ENCODE measurements at regions not wholly inside any gene's neighbourhood (a gene's known extent, or its start where the extent isn't known, plus 50 kb on each side); places are given as distances from the start of the nearest gene placed in this dataset.
"Not testable (repeated sequence)": the region's sequence is repeated elsewhere in the genome, so short reads cannot be mapped to it uniquely, and the experiment has no call there.

- no peak for DNase-seq
These were observed 62.2 kb downstream of the SPANXN3 start for GRCh38 chrX:143455046-143455445.

GRCh38 chrX:143437439-143437838, 79.8 kb downstream of the SPANXN3 start:
- DNase-seq, result peak; percentile 17

GRCh38 chrX:143435916-143436315, 81.4 kb downstream of the SPANXN3 start:
- DNase-seq, result no peak

- DNase-seq, result no peak
These were observed 87.5 kb downstream of the SPANXN3 start for GRCh38 chrX:143429811-143430210.

GRCh38 chrX:143429131-143429530, 88.1 kb downstream of the SPANXN3 start:
- DNase-seq, result no peak

- DNase-seq, result no peak
These were observed 116.1 kb downstream of the SPANXN3 start for GRCh38 chrX:143401160-143401559.

GRCh38 chrX:143378851-143379250, 138.4 kb downstream of the SPANXN3 start:
- peak; percentile 36 for DNase-seq

- DNase-seq, result no peak
These were observed 153.9 kb downstream of the SPANXN3 start for GRCh38 chrX:143363419-143363818.

- DNase-seq, result no peak
These were observed 177.1 kb downstream of the SPANXN3 start for GRCh38 chrX:143340190-143340589.

GRCh38 chrX:143336261-143336660, 181.0 kb downstream of the SPANXN3 start:
- no peak for DNase-seq

GRCh38 chrX:143319526-143319925, 197.7 kb downstream of the SPANXN3 start:
- no peak for DNase-seq

GRCh38 chrX:143318857-143319256, 198.4 kb downstream of the SPANXN3 start:
- DNase-seq, result not testable (repeated sequence)

- DNase-seq, result no peak
These were observed 210.0 kb downstream of the SPANXN3 start for GRCh38 chrX:143306991-143307937.

GRCh38 chrX:143304518-143304917, 212.8 kb downstream of the SPANXN3 start:
- no peak for DNase-seq

- DNase-seq, result no peak
These were observed 213.2 kb downstream of the SPANXN3 start for GRCh38 chrX:143304025-143304424.

- DNase-seq, result no peak
These were observed 218.5 kb downstream of the SPANXN3 start for GRCh38 chrX:143298663-143299241.

GRCh38 chrX:143296521-143296920, 220.8 kb downstream of the SPANXN3 start:
- no peak for DNase-seq

- no peak for DNase-seq
These were observed 230.0 kb downstream of the SPANXN3 start for GRCh38 chrX:143287236-143287635.

GRCh38 chrX:143270317-143270716, 244.6 kb downstream of the SPANXN4 start:
- no peak for DNase-seq

- not testable (repeated sequence) for DNase-seq
These were observed 218.9 kb downstream of the SPANXN4 start for GRCh38 chrX:143244593-143244992.

GRCh38 chrX:143240658-143241057, 214.9 kb downstream of the SPANXN4 start:
- DNase-seq, result no peak

GRCh38 chrX:143231492-143231891, 205.8 kb downstream of the SPANXN4 start:
- DNase-seq, result no peak

- not testable (repeated sequence) for DNase-seq
These were observed 202.9 kb downstream of the SPANXN4 start for GRCh38 chrX:143228600-143228999.

GRCh38 chrX:143206966-143207365, 181.2 kb downstream of the SPANXN4 start:
- DNase-seq, result no peak

Data from hematopoietic multipotent progenitor cell treated with erythropoietin and hydrocortisone succinate and interleukin-3 and kit ligand, for 6 days (in vitro differentiated cells).